SK-N-SH (cell line): ENCODE measurements at regions not wholly inside any gene's neighbourhood (a gene's known extent, or its start where the extent isn't known, plus 50 kb on each side); places are given as distances from the start of the nearest gene placed in this dataset.

Experiments
- CTCF ChIA-PET: fragments of 300-600, 350-600 bp; formaldehyde crosslinking; extraction: SDS; loops from one replicate; lab custom pipeline; 2021; lab: Yijun Ruan, JAX
- POLR2A ChIA-PET: fragments of 350-600 bp; sonication (Branson Sonifier 250); formaldehyde crosslinking; extraction: SDS; loops from one replicate; lab custom pipeline; 2020; ENCODE audit warnings: antibody characterized with exemption, inconsistent platforms; lab: Yijun Ruan, JAX
- DNase-seq: peaks from one replicate; pipeline ENCODE4 v3.0.0; 2012
- H2AFZ ChIP-seq: fragments of 200-600 bp; sonication (generic); 2 replicates; pipeline ENCODE4 v1.8.1; 2016; ENCODE audit warnings: antibody characterized with exemption, mild to moderate bottlenecking, low read depth
- H3F3A ChIP-seq: fragments of 200-600 bp; sonication (generic); replicated peaks from 2 replicates; pipeline ENCODE3; 2016; ENCODE audit warnings: antibody characterized with exemption, mild to moderate bottlenecking; ENCODE audit not compliant: insufficient read depth
- H3K27ac ChIP-seq, 2 experiments: fragments of 200-500 bp in 1 of 2; fragments of 200-600 bp in 1 of 2; sonication (Bioruptor generic) in 1 of 2; sonication (generic), shearing (Covaris generic) in 1 of 2; 2 replicates each; pipeline versions ENCODE4 v1.5.1 to v1.6.1; 2014 to 2016; ENCODE audit warnings: low read depth in 2 of 2, inconsistent platforms in 1 of 2, low read length in 1 of 2, mild to moderate bottlenecking in 1 of 2, mixed read lengths in 1 of 2
- H3K27me3 ChIP-seq: fragments of 200-600 bp; sonication (generic), shearing (Covaris generic); 2 replicates; pipeline ENCODE4 v1.6.1; 2016; ENCODE audit warnings: mixed run types; ENCODE audit not compliant: insufficient read depth
- H3K36me3 ChIP-seq, 2 experiments: fragments of 200-500 bp in 1 of 2; fragments of 200-600 bp in 1 of 2; sonication (Bioruptor generic) in 1 of 2; sonication (generic) in 1 of 2; replicated peaks in 1 of 2; 2 replicates each; pipeline versions ENCODE3 to v1.5.1; 2014 to 2016; ENCODE audit warnings: low read length in 1 of 2, mild to moderate bottlenecking in 1 of 2; ENCODE audit not compliant: insufficient read depth in 2 of 2, control insufficient read depth in 1 of 2
- H3K4me1 ChIP-seq, 2 experiments: fragments of 200-500 bp in 1 of 2; fragments of 200-600 bp in 1 of 2; sonication (Bioruptor generic) in 1 of 2; sonication (generic), shearing (Covaris generic) in 1 of 2; 2 replicates each; pipeline versions ENCODE4 v1.5.1 to v1.6.1; 2014 to 2016; ENCODE audit warnings: low read depth in 1 of 2, low read length in 1 of 2, mixed run types in 1 of 2; ENCODE audit not compliant: insufficient read depth in 2 of 2, control insufficient read depth in 1 of 2
- H3K4me2 ChIP-seq: fragments of 200-600 bp; sonication (generic), shearing (Covaris generic); 2 replicates; pipeline ENCODE4 v1.6.1; 2017; ENCODE audit warnings: mixed run types
- H3K4me3 ChIP-seq, 2 experiments: fragments of 200-500 bp in 1 of 2; fragments of 200-600 bp in 1 of 2; sonication (Bioruptor generic) in 1 of 2; sonication (generic), shearing (Covaris generic) in 1 of 2; 2 replicates each; pipeline versions ENCODE4 v1.5.1 to v1.8.1; 2014 to 2016; ENCODE audit warnings: low read depth in 2 of 2, inconsistent platforms in 1 of 2, low read length in 1 of 2, mild to moderate bottlenecking in 1 of 2, mixed read lengths in 1 of 2, moderate library complexity in 1 of 2
- H3K79me2 ChIP-seq: fragments of 200-600 bp; sonication (generic); 2 replicates; pipeline ENCODE4 v1.8.1; 2017; ENCODE audit warnings: mild to moderate bottlenecking; ENCODE audit not compliant: insufficient read depth
- H3K9ac ChIP-seq: fragments of 200-600 bp; sonication (generic); 2 replicates; pipeline ENCODE4 v1.6.1; 2017; ENCODE audit warnings: mixed run types
- H3K9me2 ChIP-seq: fragments of 200-600 bp; sonication (generic); 2 replicates; pipeline ENCODE4 v1.6.1; 2017; ENCODE audit warnings: mixed run types
- H3K9me3 ChIP-seq: fragments of 200-600 bp; sonication (generic); 2 replicates; pipeline ENCODE4 v1.6.1; 2017; ENCODE audit warnings: mixed run types, mild to moderate bottlenecking, moderate library complexity
- H4K20me1 ChIP-seq: fragments of 200-600 bp; sonication (generic); 2 replicates; pipeline ENCODE4 v1.6.1; 2017; ENCODE audit warnings: mild to moderate bottlenecking, mixed run types; ENCODE audit not compliant: insufficient read depth
- CHD2 ChIP-seq: fragments of 150-350 bp; IDR thresholded peaks from 2 replicates; pipeline ENCODE4 v1.6.1; 2018; ENCODE audit warnings: low read length; ENCODE audit not compliant: partially characterized antibody
- CTCF ChIP-seq: fragments of 200-600 bp; sonication (generic); IDR thresholded peaks from 2 replicates; pipeline ENCODE4 v1.6.1; 2017; ENCODE audit warnings: antibody characterized with exemption, mild to moderate bottlenecking, moderate library complexity
- ELF1 ChIP-seq: IDR thresholded peaks from 2 replicates; pipeline ENCODE4 v1.4.0; 2012
- EZH2phosphoT487 ChIP-seq: fragments of 200-600 bp; sonication (generic); IDR thresholded peaks from 2 replicates; pipeline ENCODE4 v1.6.1; 2017; ENCODE audit warnings: low read depth, mixed run types, mild to moderate bottlenecking, antibody characterized with exemption, moderate library complexity, borderline replicate concordance
- FOXJ3 ChIP-seq: sonication (generic); formaldehyde crosslinking; IDR thresholded peaks from 2 replicates; pipeline ENCODE4 v1.5.1; 2020; ENCODE audit warnings: mild to moderate bottlenecking, missing genetic modification reagents
- FOXM1 ChIP-seq: IDR thresholded peaks from 2 replicates; pipeline ENCODE4 v1.4.0; 2012; ENCODE audit warnings: low read depth, mild to moderate bottlenecking
- GABPA ChIP-seq: IDR thresholded peaks from 2 replicates; pipeline ENCODE4 v1.4.0; 2012; ENCODE audit warnings: low read depth, mild to moderate bottlenecking
- IRF3 ChIP-seq: fragments of 150-350 bp; IDR thresholded peaks from 2 replicates; pipeline ENCODE4 v1.6.1; 2016; ENCODE audit warnings: mild to moderate bottlenecking, low read depth, low read length
- MAX ChIP-seq: IDR thresholded peaks from 2 replicates; pipeline ENCODE4 v1.4.0; 2012; ENCODE audit warnings: low read depth
- MEF2A ChIP-seq: IDR thresholded peaks from 2 replicates; pipeline ENCODE4 v1.4.0; 2012; ENCODE audit warnings: low read depth, borderline replicate concordance
- NRF1 ChIP-seq: IDR thresholded peaks from 2 replicates; pipeline ENCODE4 v1.6.1; 2012; ENCODE audit warnings: low read depth, mild to moderate bottlenecking, low read length
- RAD21 ChIP-seq: IDR thresholded peaks from 2 replicates; pipeline ENCODE4 v1.6.1; 2012; ENCODE audit warnings: mild to moderate bottlenecking, low read length
- REST ChIP-seq: IDR thresholded peaks from 2 replicates; pipeline ENCODE4 v1.6.1; 2012; ENCODE audit warnings: mild to moderate bottlenecking, low read depth, low read length, moderate library complexity
- RFX5 ChIP-seq: IDR thresholded peaks from 2 replicates; pipeline ENCODE4 v1.6.1; 2012; ENCODE audit warnings: mild to moderate bottlenecking, improper control_type of control experiment, low read length
- SIN3A ChIP-seq: IDR thresholded peaks from 2 replicates; pipeline ENCODE4 v1.6.1; 2012; ENCODE audit warnings: low read depth, mild to moderate bottlenecking, low read length, moderate library complexity, borderline replicate concordance
- SMC3 ChIP-seq: IDR thresholded peaks from 2 replicates; pipeline ENCODE4 v1.6.1; 2012; ENCODE audit warnings: low read depth, low read length, improper control_type of control experiment
- TCF12 ChIP-seq: IDR thresholded peaks from 2 replicates; pipeline ENCODE4 v1.4.0; 2012
- USF1 ChIP-seq: IDR thresholded peaks from 2 replicates; pipeline ENCODE4 v1.4.0; 2012; ENCODE audit warnings: low read depth, borderline replicate concordance
- USF2 ChIP-seq: fragments of 150-350 bp; IDR thresholded peaks from 2 replicates; pipeline ENCODE4 v1.6.1; 2017; ENCODE audit warnings: antibody characterized with exemption, low read length, low read depth, borderline replicate concordance
- YY1 ChIP-seq: IDR thresholded peaks from 2 replicates; pipeline ENCODE4 v1.4.0; 2012; ENCODE audit warnings: low read depth, mild to moderate bottlenecking
- WGBS: methylation state at CpG from one replicate; pipeline ENCODE4 v1.1.6; 2017; ENCODE audit warnings: low lambda C conversion rate; 5-methylcytosine and 5-hydroxymethylcytosine counted together

GRCh38 chr2:56117764-56118163 lies 66.0 kb upstream of the CCDC85A start:
- ChIA-PET POLR2A (no interaction called here), CTCF (no interaction called here)
- Histone ChIP-seq H3K27ac (no peak overlapping the region), H3F3A (no peaks in the 10 kb centered on the region), H3K4me3 (no peak overlapping the region), H3K36me3 (no peaks in the 10 kb centered on the region), H4K20me1 (no peaks in the 10 kb centered on the region), H3K27me3 (no peaks in the 10 kb centered on the region), H3K9me3 (no peaks in the 10 kb centered on the region), H3K4me2 (no peak overlapping the region), H3K4me1 (no peaks in the 10 kb centered on the region), H3K9me2 (no peaks in the 10 kb centered on the region), H2AFZ (no peak overlapping the region), H3K9ac (no peak overlapping the region), H3K79me2 (no peaks in the 10 kb centered on the region)
- DNase-seq, result no peak
- TF ChIP-seq SMC3 (no peak), CHD2 (no peak), REST (no peak), EZH2phosphoT487 (no peak), TCF12 (no peak), GABPA (no peak), NRF1 (no peak), USF1 (no peak), MAX (no peak), SIN3A (no peak), FOXM1 (no peak), IRF3 (no peak), RAD21 (no peak), RFX5 (no peak), USF2 (no peak), CTCF (no peak), ELF1 (no peak), FOXJ3 (CRISPR knock-in tag) (no peak), YY1 (no peak), MEF2A (no peak)
- WGBS, result 73% methylated on average over 4 of the region's 4 CpGs
